HEK293T (cell line): ENCODE measurements at regions not wholly inside any gene's neighbourhood (a gene's known extent, or its start where the extent isn't known, plus 50 kb on each side); places are given as distances from the start of the nearest gene placed in this dataset.

Experiments
- ELF4 ChIP-seq: fragments of 450-650 bp; IDR thresholded peaks from 2 replicates; pipeline ENCODE4 v1.6.1; 2017; ENCODE audit warnings: antibody characterized with exemption
- FOXK2 ChIP-seq: fragments of 450-650 bp; IDR thresholded peaks from 2 replicates; pipeline ENCODE4 v1.6.1; 2016; ENCODE audit warnings: mild to moderate bottlenecking
- FOXM1 ChIP-seq: fragments of 450-650 bp; IDR thresholded peaks from 2 replicates; pipeline ENCODE4 v1.6.1; 2017; ENCODE audit warnings: mild to moderate bottlenecking, borderline replicate concordance
- NFRKB ChIP-seq: fragments of 450-650 bp; IDR thresholded peaks from 2 replicates; pipeline ENCODE4 v1.6.1; 2016; ENCODE audit warnings: mild to moderate bottlenecking, moderate library complexity
- SP1 ChIP-seq: fragments of 450-650 bp; IDR thresholded peaks from 2 replicates; pipeline ENCODE4 v1.6.1; 2017
- SUZ12 ChIP-seq: fragments of 450-650 bp; IDR thresholded peaks from 2 replicates; pipeline ENCODE4 v1.6.1; 2016; ENCODE audit warnings: mild to moderate bottlenecking

DNA sequence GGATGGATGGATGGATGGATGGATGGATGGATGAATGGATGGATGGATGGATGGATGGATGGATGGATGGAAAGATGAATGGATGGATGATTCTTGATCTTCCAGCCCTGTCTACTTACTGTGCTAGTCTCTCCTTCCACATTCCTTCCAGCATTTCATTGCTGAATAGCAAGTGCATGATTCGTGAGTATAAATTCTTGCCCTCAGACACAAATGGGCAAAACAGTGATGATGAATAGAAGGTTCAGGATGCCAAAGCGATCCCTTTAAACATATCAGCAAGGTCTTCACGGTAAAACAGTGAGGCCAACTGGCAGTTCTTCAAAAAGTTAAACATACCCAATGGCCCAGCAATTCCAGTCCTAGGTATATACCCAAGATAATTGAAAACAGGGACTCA lies 400.2 kb downstream of the MN1 start:
- no peak for TF ChIP-seq FOXK2
- no peak for TF ChIP-seq NFRKB
- no peak for TF ChIP-seq SP1
- TF ChIP-seq SUZ12 = no peak
- no peak for TF ChIP-seq ELF4
- no peak for TF ChIP-seq FOXM1
